MM.1S (cell line): ENCODE measurements at regions not wholly inside any gene's neighbourhood (a gene's known extent, or its start where the extent isn't known, plus 50 kb on each side); places are given as distances from the start of the nearest gene placed in this dataset.

ENCODE experiments used
- CTCF ChIP-seq: fragments of 300-600 bp; sonication (generic); IDR thresholded peaks from 2 replicates; pipeline ENCODE4 v1.5.1; 2016; ENCODE audit warnings: antibody characterized with exemption, low read length, mixed read lengths
- EZH2 ChIP-seq: fragments of 300-600 bp; sonication (generic); optimal IDR thresholded peaks from 2 replicates; pipeline ENCODE3; 2017; ENCODE audit warnings: low read depth, mild to moderate bottlenecking, antibody characterized with exemption, low read length, mixed read lengths
- EZH2phosphoT487 ChIP-seq: fragments of 300-600 bp; sonication (generic); IDR thresholded peaks from 2 replicates; pipeline ENCODE4 v1.6.1; 2018; ENCODE audit warnings: antibody characterized with exemption, low read length

DNA sequence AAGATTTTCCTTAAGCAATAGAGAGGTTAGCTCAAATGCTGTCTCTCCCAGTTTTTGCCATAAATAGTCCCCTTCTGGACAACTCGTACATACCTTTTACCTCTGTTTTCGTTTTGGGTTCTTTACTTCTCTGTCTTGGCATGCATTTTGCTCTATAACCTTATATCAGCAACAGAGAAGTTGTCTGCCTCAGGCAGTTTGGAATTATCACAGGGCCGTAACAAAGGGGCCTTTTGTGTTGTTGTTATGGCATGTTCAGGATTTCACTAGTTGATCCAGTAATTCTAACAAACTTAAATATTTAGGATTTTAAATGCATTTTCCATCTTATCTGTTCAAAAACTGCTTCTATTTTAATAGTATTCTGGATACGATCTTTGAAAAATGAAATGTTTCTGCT, 259.8 kb downstream of the CD109 start:
- no peak for TF ChIP-seq CTCF
- no peak for TF ChIP-seq EZH2phosphoT487
- TF ChIP-seq EZH2: no peak
